IgD-negative memory B cell (primary cell): ENCODE measurements at regions not wholly inside any gene's neighbourhood (a gene's known extent, or its start where the extent isn't known, plus 50 kb on each side); places are given as distances from the start of the nearest gene placed in this dataset.

Experiments used
- H3K27ac Mint-ChIP-seq, 3 donors: one replicate each; pipeline ENCODE4 v1.8.0; 2020 to 2022; ENCODE audit warnings: mild to moderate bottlenecking in 3 of 3, mixed read lengths in 3 of 3, moderate library complexity in 1 of 3
- H3K27me3 Mint-ChIP-seq: one replicate; pipeline ENCODE4 v1.8.0; 2021; ENCODE audit warnings: mixed read lengths
- H3K36me3 Mint-ChIP-seq: one replicate; pipeline ENCODE4 v1.8.0; 2020; ENCODE audit warnings: mild to moderate bottlenecking, mixed read lengths
- H3K4me1 Mint-ChIP-seq, 3 donors: one replicate each; pipeline ENCODE4 v1.8.0; 2020 to 2022; ENCODE audit warnings: mixed read lengths in 3 of 3, mild to moderate bottlenecking in 1 of 3
- H3K4me3 Mint-ChIP-seq, 4 donors: one replicate each; pipeline ENCODE4 v1.8.0; 2020 to 2022; ENCODE audit warnings: mild to moderate bottlenecking in 4 of 4, mixed read lengths in 4 of 4, moderate library complexity in 3 of 4
- H3K9me3 Mint-ChIP-seq, 3 donors: one replicate each; pipeline ENCODE4 v1.8.0; 2020 to 2021; ENCODE audit warnings: mixed read lengths in 3 of 3, mild to moderate bottlenecking in 1 of 3

DNA sequence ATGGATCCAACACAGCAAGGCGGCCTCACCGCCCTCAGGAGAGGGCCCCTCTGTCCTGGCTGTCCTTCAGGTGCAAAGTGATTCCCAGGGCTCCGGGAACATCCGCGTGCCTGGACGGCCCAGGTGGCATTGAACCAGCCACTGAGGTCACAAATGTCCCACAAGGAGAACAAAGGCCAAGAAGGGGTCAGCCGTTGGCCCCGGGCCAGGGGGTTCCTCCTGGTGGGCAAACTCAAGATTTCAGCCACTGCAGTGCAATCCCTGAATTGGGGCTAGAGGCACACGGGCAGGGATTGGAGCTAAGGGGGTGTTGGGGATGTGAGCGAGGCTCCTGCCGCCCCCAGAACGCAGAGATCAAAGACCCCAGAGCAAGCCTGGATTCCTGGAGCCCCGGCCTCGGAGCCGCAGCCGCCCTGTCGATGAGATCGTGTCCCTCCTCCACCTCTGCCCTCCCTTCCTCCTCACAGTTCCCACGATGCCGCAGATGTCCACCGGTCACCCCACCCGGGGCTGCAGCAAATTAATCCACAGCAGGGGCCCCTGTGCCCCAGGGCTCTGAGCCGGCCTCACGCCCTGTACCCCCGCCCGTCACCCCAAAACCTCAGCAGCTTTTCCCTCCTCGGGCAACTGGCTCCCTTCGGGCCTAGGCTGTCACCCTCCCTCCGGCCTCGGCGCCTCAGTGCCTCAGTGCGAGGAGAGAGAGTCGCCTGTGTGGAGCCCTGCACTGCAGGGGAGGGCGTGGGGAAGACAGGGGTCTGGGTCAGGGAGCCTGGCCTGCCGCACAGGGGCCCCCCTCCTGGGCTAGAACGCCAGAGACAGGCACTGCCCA is 56.7 kb upstream of the GALNT9 start:
- Mint-ChIP-seq H3K4me3 (no peak overlapping the region), H3K9me3 (no peaks in the 10 kb centered on the region), H3K27ac (no peak overlapping the region), H3K36me3 (no peaks in the 10 kb centered on the region), H3K27me3 (peaks cover 17% of the 10 kb centered on the region), H3K4me1 (no peaks in the 10 kb centered on the region)

DNA sequence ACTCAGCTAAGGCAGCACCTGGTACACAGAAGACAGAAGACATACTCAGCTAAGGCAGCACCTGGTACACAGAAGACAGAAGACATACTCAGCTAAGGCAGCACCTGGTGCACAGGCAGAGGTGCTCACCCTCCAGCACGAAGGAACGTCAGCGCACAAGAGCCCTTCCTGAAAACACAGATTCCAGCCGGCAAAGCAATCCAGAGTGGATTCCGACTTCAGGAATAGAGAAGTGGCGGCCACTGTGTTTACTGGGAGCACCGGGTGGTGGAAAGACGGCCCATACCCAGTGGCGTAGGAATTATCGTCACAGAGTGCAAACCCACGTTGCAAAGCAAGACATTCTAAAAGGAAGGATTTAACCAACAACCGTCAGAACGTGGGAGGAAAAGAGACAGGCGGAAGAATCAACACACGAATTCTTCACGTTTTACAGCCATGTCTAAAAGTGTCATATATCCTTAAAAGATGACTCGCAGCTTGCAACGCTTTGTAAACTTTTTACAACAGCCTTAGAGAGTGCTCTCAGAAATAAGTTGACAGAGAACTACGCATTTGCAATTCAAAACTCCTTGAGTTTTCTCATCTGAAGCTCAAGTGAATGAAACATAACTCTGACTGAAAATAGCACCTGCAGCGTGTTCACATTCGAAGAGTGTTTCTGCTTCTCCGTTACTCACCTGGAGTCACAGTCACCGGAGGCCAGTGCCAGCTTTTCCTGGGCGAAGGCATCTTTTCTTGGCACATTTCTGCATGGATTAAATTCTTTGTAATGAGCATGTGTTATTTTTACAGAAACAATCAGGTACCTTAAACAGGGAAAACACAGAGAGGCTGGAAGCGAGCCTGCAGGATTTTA is 55.8 kb upstream of the GALNT9 start:
- H3K4me3 Mint-ChIP-seq: no peak overlapping the region
- H3K27me3 Mint-ChIP-seq: peaks cover 13% of the 10 kb centered on the region
- peak overlapping the region in 1 of 3 donors; percentile 7 for H3K27ac Mint-ChIP-seq
- H3K4me1 Mint-ChIP-seq: no peaks in the 10 kb centered on the region
- no peaks in the 10 kb centered on the region for H3K9me3 Mint-ChIP-seq
- no peaks in the 10 kb centered on the region for H3K36me3 Mint-ChIP-seq

- no peak overlapping the region for H3K27ac Mint-ChIP-seq
- H3K36me3 Mint-ChIP-seq: no peaks in the 10 kb centered on the region
- no peak overlapping the region for H3K4me3 Mint-ChIP-seq
- H3K4me1 Mint-ChIP-seq: no peaks in the 10 kb centered on the region
- H3K9me3 Mint-ChIP-seq: no peaks in the 10 kb centered on the region
- peaks cover 27% of the 10 kb centered on the region for H3K27me3 Mint-ChIP-seq
Measured at GRCh38 chr12:132380641-132381040, 51.3 kb upstream of the GALNT9 start.

DNA sequence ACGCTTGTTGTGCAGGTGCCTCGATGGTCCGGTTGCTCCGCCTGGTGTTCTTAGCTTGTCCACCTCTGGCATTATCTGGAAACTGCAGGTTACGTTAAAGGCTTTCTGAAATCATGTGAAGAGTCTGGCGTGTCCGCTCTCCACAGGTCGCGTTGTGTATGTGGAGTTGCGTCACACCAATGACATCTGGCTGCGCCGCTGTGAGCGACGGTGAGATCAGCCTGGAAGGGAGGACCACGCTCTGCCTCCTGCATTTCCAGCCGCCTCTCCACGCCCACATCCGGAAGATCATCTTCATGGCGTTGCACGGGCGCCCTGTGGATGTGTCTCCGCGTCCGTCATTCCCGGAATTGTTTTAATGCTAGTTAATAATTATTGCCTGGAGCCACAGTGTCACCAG is 50.6 kb upstream of the GALNT9 start:
- H3K9me3 Mint-ChIP-seq: no peaks in the 10 kb centered on the region
- H3K27me3 Mint-ChIP-seq: peaks cover 23% of the 10 kb centered on the region
- H3K36me3 Mint-ChIP-seq: no peaks in the 10 kb centered on the region
- H3K27ac Mint-ChIP-seq: no peak overlapping the region
- H3K4me1 Mint-ChIP-seq: no peaks in the 10 kb centered on the region
- no peak overlapping the region for H3K4me3 Mint-ChIP-seq

DNA sequence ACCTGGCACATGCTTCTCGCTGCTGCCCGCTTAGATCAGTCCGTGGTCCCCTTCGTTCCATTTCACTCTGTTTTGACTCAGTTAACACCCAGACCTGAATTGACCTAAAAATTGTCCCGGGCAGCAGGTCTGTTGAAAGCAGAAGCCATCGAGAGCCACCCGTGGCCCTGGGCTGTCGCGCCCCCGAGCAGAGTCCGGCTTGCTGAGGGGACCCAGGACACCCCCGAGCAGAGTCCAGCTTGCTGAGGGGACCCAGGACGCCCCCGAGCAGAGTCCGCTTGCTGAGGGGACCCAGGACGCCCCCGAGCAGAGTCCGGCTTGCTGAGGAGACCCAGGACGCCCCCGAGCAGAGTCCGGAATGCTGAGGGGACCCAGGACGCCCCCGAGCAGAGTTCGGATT is 50.2 kb upstream of the GALNT9 start:
- Mint-ChIP-seq H3K4me3 (no peak overlapping the region), H3K4me1 (no peaks in the 10 kb centered on the region), H3K9me3 (no peaks in the 10 kb centered on the region)

More for the DNA sequence above, 50.2 kb upstream of the GALNT9 start:
- H3K36me3 Mint-ChIP-seq: no peaks in the 10 kb centered on the region
- H3K27me3 Mint-ChIP-seq: peaks cover 26% of the 10 kb centered on the region
- no peak overlapping the region for H3K27ac Mint-ChIP-seq
